Mesodermal cell (in vitro differentiated cells): ENCODE measurements at regions not wholly inside any gene's neighbourhood (a gene's known extent, or its start where the extent isn't known, plus 50 kb on each side); places are given as distances from the start of the nearest gene placed in this dataset.

Source experiments
- H3K27ac ChIP-seq: 2 replicates; pipeline ENCODE4 v1.7.0; 2013; ENCODE audit warnings: mild to moderate bottlenecking, low read depth, low read length, moderate library complexity; ENCODE audit not compliant: severe bottlenecking
- H3K36me3 ChIP-seq: 2 replicates; pipeline ENCODE4 v1.7.1; 2013; ENCODE audit warnings: mild to moderate bottlenecking, low read length, moderate library complexity; ENCODE audit not compliant: control insufficient read depth, insufficient read depth
- H3K4me1 ChIP-seq: one replicate; pipeline ENCODE4 v1.7.1; 2013; ENCODE audit warnings: mild to moderate bottlenecking, low read length; ENCODE audit not compliant: insufficient read depth, control insufficient read depth, poor library complexity, severe bottlenecking
- H3K4me3 ChIP-seq: 2 replicates; pipeline ENCODE4 v1.7.0; 2013; ENCODE audit warnings: low read length, control low read depth, mild to moderate bottlenecking; ENCODE audit not compliant: insufficient read depth, poor library complexity, severe bottlenecking; ENCODE audit errors: extremely low read depth
- H3K9me3 ChIP-seq: 2 replicates; pipeline ENCODE4 v1.7.1; 2013; ENCODE audit warnings: mild to moderate bottlenecking, low read length, moderate library complexity; ENCODE audit not compliant: control insufficient read depth
- whole genome bisulfite sequencing, 2 experiments: methylation state at CpG; one replicate each; pipeline ENCODE4 v1.1.5; 2013; ENCODE audit warnings: missing lambda C conversion rate in 2 of 2; ENCODE audit not compliant: insufficient coverage in 2 of 2; 5-methylcytosine and 5-hydroxymethylcytosine counted together

DNA sequence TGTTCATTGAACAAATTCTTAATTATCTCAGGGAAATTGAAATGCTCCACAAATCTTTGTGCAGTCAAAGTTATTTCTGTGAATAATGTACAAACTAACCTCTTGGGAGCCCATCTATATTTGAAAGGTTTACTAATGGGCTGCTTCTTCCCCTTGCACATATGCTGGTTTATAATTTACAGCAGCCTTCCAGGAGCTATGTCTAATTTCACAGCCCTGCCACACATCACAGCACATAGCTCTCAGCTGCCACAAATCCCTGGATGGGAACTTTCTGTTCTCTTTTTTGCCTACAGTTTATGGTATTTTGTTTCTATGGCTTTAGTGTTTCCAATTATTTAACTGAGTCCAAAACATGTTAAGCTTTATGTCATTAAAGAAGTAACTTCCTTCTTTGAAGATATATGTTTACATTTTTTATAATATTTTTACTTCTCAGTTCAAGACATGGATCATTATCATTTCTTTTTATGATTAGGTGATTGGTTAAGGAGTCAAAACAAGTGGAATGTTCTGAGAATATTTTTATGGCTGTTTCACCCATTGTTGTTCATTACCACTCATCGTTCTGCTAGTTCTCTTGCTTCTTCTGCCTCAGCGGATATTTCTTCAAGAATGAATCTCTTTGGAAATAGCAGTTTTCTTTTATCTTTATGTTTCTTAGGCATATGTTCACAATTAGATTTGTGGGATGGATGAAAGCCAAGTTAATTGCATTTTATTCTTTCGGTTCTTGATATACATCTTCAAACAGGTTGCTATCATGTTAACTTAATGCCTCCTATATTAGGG, 475.6 kb upstream of the MIS18BP1 start:
- Histone ChIP-seq H3K9me3 (no peaks in the 10 kb centered on the region), H3K27ac (no peak overlapping the region), H3K4me3 (no peak overlapping the region), H3K4me1 (no peaks in the 10 kb centered on the region), H3K36me3 (no peaks in the 10 kb centered on the region)
- no CpG with 5 or more reads among the region's 3 CpGs for WGBS, 2 experiments

DNA sequence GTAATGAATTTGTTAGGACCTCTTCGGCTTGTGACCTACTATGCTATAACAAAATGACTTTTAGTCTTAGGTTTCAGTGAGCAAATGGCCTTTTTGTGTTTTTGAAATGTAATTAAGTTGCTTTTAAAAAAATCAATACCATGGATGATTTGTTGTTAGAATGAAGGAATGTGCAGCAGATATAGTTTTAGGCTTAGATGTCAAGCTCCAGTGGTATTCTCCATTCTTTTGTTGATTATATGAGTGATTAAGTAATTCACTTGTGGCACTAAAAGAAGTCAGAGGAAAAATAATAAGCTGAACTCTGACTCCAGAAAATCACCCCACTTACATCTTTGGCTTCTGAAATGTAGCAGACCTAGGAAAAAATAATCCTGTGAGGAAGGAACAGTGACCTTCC, 474.1 kb upstream of the MIS18BP1 start:
- Histone ChIP-seq H3K9me3 (no peaks in the 10 kb centered on the region), H3K4me1 (no peaks in the 10 kb centered on the region), H3K4me3 (no peak overlapping the region), H3K36me3 (no peaks in the 10 kb centered on the region), H3K27ac (no peak overlapping the region)
- WGBS, 2 experiments = no CpG with 5 or more reads among the region's 1 CpG

DNA sequence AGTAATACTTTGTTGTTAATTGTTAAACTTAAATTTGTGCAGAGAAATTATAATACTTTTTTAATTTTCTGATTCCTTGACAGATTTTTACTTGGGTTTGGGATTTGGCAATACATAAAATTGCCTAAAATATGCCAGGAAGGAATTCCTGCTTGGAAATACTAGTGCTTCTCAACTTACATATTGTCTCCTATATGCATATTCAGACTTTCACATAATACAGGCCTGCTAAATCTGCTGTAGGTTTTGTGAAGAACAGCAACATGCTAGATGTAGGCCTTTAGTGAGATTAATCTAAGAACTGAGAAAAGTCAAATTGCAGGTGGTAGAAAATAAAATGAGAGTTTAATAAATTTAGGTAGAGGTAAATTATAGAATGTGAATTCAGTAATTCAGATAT, 468.5 kb upstream of the MIS18BP1 start:
- no peaks in the 10 kb centered on the region for H3K36me3 ChIP-seq
- H3K27ac ChIP-seq = no peak overlapping the region
- H3K9me3 ChIP-seq = no peaks in the 10 kb centered on the region
- no peak overlapping the region for H3K4me3 ChIP-seq
- H3K4me1 ChIP-seq = no peaks in the 10 kb centered on the region

DNA sequence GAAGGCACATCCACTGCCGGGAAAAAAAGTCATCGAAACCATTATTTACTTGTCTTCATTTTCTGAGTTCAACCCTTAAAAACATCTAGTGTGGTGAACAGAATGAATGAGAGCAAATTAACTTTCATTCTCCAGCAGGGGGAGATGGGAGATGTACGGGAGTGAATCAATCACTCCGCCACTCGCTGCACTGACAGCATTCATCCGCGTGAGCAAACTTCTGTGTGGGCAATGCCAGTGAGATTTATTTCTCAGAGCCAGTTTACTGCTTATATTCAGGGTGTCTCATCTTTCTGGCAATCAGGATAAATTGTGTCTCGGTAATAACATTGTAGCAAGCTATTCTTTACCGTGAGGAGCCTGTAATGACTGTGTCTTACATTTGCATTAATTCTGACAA, 463.6 kb upstream of the MIS18BP1 start:
- 75 to 86% methylated on average over 8 of the region's 9 CpGs for WGBS, 2 experiments
- Histone ChIP-seq H3K4me3 (no peak overlapping the region), H3K36me3 (no peaks in the 10 kb centered on the region), H3K27ac (no peak overlapping the region), H3K4me1 (no peaks in the 10 kb centered on the region), H3K9me3 (no peaks in the 10 kb centered on the region)

DNA sequence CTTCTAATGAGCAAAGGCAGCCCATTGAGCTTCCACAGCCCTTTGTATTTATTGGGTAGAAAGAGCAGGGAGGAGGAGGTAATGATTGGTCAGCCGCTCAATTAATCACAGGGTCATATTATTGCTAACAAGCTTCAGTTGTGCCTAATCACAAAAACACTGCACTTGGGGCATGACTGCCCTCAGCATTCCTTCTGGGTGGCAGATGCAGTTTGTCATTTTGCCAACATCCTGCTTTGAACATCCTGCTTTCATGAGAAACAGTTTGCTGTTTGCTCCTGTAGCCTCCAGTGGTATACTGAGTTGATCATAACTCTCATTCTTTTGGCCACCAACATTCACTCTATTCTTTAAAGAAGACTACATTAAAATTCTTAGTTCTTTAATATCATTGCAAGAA, 462.9 kb upstream of the MIS18BP1 start:
- Histone ChIP-seq H3K4me3 (no peak overlapping the region), H3K4me1 (no peaks in the 10 kb centered on the region), H3K27ac (no peak overlapping the region), H3K36me3 (no peaks in the 10 kb centered on the region), H3K9me3 (no peaks in the 10 kb centered on the region)
- no CpG with 5 or more reads among the region's 1 CpG for WGBS, 2 experiments

DNA sequence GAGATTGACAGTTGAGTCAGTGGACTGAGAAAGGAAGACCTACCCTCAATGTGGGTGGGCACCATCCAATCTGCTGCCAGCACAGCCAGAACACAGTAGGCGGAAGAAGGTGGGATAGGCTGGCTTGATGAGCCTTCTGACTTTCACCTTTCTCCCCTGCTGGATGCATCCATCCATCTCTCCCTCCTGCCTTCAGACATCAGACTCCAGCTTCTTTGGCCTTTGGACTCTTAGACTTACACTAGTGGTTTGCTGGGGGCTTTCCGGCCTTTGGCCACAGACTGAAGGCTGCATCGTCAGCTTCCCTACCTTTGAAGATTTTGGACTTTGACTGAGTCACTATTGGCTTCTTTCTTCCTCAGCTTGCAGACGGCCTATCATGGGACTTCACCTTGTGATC, 456.5 kb upstream of the MIS18BP1 start:
- H3K27ac ChIP-seq = no peak overlapping the region
- H3K9me3 ChIP-seq = no peaks in the 10 kb centered on the region
- H3K4me1 ChIP-seq = no peaks in the 10 kb centered on the region
- 94 to 100% methylated on average over 2 to 3 of the region's 4 CpGs for WGBS, 2 experiments
- no peaks in the 10 kb centered on the region for H3K36me3 ChIP-seq
- H3K4me3 ChIP-seq = no peak overlapping the region

DNA sequence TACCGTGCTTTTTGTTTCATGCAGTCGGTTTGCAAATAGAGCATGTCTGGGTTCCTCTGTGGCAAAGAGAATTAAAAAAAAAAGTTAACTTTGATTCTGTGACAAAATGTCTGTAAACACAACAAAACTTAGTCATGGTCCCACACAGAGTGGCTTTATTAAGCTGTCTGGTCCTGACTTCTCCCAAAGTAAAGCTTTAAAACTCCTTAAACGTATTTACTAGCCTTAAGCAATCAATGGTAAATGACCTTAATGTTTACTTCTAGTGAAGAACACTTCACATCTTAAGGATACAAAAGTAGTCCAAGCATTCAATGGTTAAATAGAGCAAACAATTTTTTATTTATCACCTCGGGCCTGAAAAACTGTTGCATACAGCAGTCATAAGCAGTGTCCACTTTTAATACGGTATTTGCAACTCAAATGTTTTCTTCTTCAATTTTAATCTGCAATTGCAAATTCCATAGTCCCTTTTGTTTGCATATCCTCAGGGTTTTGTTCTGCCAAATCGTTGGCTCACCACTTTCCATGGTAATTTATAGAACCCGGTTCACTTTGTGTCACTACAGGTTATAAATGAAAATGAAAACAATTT, 453.0 kb upstream of the MIS18BP1 start:
- Histone ChIP-seq H3K4me1 (no peaks in the 10 kb centered on the region), H3K4me3 (no peak overlapping the region), H3K36me3 (no peaks in the 10 kb centered on the region), H3K27ac (no peak overlapping the region), H3K9me3 (no peaks in the 10 kb centered on the region)
- WGBS, 2 experiments = 29 to 54% methylated on average over 2 to 3 of the region's 7 CpGs

GRCh38 chr14:45699471-45699870, 446.5 kb upstream of the MIS18BP1 start:
- H3K4me3 ChIP-seq = no peak overlapping the region
- no peak overlapping the region for H3K27ac ChIP-seq

GRCh38 chr14:45698462-45699134, 445.6 kb upstream of the MIS18BP1 start:
- WGBS, 2 experiments = 71 to 100% methylated on average over 1 of the region's 1 CpG
- H3K4me1 ChIP-seq = no peaks in the 10 kb centered on the region
- no peaks in the 10 kb centered on the region for H3K36me3 ChIP-seq
- no peak overlapping the region for H3K4me3 ChIP-seq
- no peaks in the 10 kb centered on the region for H3K9me3 ChIP-seq
- H3K27ac ChIP-seq = no peak overlapping the region

More at GRCh38 chr14:45699471-45699870, 446.5 kb upstream of the MIS18BP1 start:
- Histone ChIP-seq H3K9me3 (no peaks in the 10 kb centered on the region), H3K36me3 (no peaks in the 10 kb centered on the region), H3K4me1 (no peaks in the 10 kb centered on the region)
- 55 to 73% methylated on average over 3 to 4 of the region's 5 CpGs for WGBS, 2 experiments

DNA sequence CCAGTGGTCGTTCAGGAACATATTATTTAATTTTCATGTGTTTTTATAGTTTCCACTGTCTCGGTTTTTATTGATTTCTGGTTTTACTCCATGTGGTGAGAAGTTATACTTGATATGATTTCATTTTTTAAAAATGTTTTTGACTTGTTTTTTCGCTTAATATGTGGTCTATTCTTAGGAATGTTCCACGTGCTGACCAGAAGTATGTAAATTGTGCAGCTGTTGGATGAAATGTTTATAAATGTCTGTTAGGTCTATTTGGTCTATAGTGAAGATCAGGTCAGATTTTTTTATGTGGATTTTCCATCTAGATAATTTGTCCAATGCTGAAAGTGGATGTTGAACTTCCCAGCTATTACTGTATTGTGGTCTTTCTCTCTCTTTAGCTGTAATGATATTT, 433.8 kb upstream of the MIS18BP1 start:
- WGBS, 2 experiments = 80 to 85% methylated on average over 2 of the region's 4 CpGs
- no peak overlapping the region for H3K27ac ChIP-seq

GRCh38 chr14:45680531-45680930, 427.5 kb upstream of the MIS18BP1 start:
- H3K4me3 ChIP-seq = no peak overlapping the region
- H3K27ac ChIP-seq = no peak overlapping the region
- no peaks in the 10 kb centered on the region for H3K9me3 ChIP-seq
- no peaks in the 10 kb centered on the region for H3K36me3 ChIP-seq
- H3K4me1 ChIP-seq = no peaks in the 10 kb centered on the region

More for the DNA sequence above, 433.8 kb upstream of the MIS18BP1 start:
- Histone ChIP-seq H3K9me3 (no peaks in the 10 kb centered on the region), H3K4me3 (no peak overlapping the region), H3K36me3 (no peaks in the 10 kb centered on the region), H3K4me1 (no peaks in the 10 kb centered on the region)
